GM18858 (cell line): ENCODE measurements at regions not wholly inside any gene's neighbourhood (a gene's known extent, or its start where the extent isn't known, plus 50 kb on each side); places are given as distances from the start of the nearest gene placed in this dataset.

ENCODE experiments used
- ATAC-seq: cut with Tn5 transposase; IDR thresholded peaks from one replicate; pipeline ENCODE4 v1.9.1; 2021; ENCODE audit not compliant: unreplicated experiment

DNA sequence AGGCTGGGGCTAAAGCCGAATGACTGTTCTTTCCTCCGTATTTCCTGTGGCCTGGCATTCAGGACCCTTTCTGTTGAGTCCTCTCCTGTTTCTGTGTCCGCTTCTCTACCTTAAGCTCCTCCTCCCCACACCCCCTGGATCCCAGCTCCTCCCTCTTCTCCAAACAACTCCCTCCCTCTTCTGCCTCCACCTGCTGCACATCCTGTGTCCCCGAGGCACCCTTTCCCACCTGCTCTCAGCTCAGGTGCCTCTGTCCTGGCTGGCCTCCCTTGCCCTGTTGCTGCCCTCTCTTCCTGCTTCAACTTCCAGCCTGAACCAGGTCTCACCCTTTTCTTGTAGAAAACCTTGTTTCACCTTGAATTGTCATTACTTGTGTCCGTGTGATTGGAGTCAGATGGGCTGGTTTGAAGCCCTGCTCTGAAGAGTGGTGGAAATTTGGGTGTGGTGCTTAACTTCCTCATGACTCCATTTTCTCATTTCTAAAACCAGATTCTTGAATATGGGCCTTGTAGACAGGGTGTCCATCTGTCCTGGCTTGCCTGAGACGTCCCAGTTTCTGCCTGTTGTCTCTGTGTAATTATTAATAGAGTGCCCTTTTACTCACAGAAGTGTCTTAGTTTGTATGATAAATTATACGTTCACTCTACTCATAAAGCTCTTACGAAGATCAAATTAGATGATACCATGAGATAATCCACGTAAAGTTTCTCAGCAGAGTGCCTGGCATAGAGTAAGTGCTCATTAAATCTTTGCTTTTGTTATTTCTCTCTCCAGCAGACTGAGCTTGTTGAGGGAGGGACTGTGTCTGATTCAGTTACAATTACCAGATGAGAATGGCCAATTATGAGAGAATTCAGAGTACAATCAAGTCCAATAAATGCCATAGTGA, 58.9 kb upstream of the TRABD2B start:
- no peak for ATAC-seq

DNA sequence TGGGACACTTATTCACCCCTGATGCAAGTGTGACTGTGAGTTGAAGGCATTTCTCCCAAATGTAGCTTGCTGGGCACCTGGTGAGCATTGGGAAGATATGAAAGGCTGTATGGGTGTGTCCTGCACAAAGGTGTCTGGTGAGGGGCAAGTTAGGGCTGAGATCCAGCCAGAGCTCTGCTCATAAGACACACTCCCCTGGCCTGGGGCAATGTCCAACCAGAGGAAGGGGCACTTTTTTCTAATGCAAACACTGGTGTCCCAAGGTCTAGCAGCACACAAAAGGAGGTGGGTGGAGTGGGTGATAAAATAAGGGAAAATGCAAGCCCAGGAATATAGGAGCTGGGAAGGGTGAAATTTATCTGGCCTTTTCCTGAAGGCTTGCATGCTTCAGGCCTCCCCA, 57.0 kb upstream of the TRABD2B start:
- ATAC-seq, result no peak

DNA sequence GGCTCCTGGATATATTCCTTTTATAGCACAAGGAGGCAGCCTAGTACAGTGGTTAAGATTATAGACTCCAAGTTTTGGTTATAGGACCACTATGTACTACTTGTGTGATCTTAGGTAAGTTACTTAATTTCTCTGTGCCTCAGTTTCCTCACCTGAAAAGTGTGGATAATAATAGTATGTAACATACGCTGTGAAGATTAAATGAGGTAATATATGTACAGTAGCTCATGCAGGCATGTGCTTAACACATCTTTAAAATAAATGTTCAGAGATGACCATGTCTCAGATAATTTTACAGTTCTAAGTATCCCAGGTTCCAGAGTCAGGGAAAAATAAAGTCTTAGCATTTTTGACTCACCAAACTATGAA, 55.7 kb upstream of the TRABD2B start:
- no peak for ATAC-seq

DNA sequence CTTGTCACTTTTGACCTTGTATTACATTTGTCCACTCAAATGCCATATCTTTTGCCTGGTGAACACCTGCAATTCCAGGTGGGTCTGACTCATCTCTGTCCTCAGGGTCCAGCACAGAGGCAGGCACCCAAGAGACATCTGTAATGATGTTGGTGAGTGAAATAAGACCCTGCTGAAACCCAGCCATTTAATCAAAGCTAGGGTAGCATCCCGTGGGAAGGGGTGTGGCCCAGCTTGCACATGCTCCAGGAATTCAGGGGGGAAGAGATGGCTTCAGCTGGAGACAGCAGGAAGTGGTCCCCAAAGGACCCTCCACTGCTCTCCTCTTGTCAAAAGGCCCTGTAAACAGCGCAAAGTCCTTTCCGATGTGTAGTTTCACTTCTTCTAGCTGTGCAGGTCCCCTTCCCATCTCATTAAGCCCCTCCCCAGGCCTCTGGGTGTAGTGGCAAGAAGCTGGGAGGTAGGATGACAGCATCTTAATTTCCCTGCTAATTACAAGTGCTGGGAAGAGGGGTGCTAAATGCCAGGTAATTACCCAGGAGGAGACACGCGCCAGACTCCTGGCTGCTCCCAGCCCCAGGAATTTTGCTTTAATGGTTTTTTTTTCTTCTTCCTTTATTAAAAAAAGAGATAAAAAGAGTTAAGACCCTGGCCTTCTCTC, 54.4 kb upstream of the TRABD2B start:
- no peak for ATAC-seq

DNA sequence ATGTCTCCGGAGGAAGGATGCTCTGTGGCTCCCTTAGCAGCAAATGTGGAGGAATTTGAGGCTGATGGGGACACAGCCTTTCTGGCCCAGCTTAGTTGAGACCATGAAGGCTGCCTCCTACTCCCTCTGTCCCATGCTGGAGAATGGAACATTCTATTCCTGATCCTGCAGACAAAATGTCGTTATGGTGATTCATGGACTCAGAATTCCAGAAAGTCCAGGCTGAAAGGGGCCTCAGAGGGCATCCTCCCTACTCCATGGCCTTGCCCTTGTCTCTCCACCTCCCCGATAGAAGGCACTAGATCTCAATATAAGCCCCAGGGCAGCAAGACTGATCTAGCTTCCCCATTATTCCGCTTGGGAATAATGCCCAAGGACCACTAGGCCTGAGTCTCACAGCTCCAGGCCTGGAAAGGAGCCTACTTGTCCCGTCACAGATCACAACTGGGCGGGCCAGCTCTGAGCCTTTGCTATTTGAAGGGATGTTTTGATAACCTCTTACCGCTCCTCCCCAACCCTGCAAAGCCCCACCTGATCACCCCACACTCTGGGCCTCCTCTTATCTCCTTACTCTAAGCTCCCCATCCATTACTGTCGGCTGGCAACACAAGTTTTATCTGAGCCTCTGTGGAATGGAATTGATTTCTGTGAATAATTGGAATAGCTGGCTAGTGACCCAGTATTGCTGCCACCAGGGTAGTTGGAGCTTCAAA, 52.8 kb upstream of the TRABD2B start:
- ATAC-seq, result no peak

DNA sequence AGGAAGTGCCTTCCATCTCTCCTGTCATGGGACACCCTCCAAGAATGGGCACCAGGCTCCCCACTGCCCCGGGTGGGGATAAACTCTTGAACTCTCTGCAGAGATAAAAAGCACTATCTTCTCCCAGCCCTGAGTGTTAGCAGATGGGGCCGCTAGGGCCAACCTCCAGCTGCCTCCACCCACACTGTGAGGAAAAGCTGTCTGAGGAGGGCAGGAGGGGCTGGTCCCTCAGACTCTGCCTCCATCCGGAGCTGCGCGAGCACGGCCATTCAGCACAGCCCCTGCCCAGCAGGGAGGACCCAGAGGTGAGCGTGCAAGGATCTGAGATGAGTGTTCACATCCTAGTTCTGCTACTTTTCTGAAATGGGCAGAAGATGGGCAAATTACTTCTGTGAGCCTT, 51.8 kb upstream of the TRABD2B start:
- ATAC-seq, result no peak

DNA sequence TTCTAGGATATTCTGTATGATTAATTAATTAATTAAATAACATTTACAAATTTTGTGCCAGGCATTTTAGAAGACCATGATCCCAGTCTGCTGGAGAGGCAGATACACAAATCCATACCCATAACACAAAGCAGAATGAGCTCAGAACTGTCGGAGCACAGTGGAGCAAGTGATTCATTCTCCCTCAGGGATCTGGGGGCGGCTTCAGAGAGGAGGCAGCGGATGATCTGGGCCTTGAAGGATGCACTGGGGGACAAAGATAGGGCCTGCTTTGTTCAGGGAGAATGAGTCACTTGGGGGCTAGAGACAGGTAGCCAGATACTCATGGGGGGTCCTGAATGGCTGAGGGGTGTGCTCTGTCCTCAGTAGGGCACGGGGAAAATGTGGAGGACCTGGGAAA, 50.9 kb upstream of the TRABD2B start:
- no peak for ATAC-seq

DNA sequence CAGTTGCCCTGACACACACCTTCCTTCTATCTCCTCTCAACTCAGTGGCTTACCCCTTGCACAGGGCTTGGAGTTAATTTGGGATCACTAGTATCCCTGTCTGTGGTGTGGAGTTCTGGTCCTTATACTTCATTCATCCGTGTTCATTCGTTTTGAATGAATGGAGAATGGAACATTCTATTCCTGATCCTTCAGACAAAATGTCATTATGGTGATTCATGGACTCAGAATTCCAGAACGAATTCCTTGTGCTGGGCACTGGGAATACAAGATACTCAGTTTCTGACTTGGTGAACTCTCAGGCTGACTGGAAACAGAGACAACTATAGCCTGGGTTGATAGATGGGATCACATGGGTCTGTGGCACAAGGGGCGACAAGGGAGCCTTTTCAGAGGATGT, 49.9 kb upstream of the TRABD2B start:
- no peak for ATAC-seq
